ENCODE measurements at regions not wholly inside any gene's neighbourhood (a gene's known extent, or its start where the extent isn't known, plus 50 kb on each side); places are given as distances from the start of the nearest gene placed in this dataset.

DNA sequence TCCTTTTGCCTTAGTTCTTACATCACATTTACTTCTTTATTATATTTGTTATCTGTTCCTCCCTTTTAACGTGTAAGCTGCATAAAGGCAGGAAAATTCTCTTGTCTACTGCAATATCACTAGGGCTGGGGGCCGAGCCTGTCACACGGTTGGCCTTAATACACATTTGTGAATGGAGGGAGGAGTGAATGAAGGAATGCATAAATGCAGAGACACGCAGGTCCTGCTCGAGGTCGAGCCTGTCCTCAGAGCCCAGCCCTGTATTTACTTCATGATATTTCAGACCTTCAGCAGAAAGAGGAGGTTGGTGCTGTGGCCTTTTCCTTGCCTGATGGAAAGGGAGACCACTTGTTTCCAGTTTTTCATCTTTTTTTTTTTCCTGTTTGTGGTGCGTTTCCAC lies 671.3 kb downstream of the PTPRU start:
- H3K4me1 ChIP-seq = no peaks in the 10 kb centered on the region
- H3K36me3 ChIP-seq = no peaks in the 10 kb centered on the region
- no peak overlapping the region for H3K4me3 ChIP-seq
- H3K27me3 ChIP-seq = peaks cover 21% of the 10 kb centered on the region
- no peaks in the 10 kb centered on the region for H3K9me3 ChIP-seq
- no peak for TF ChIP-seq CTCF (IDR thresholded peaks at IDR 0.05)
- 74 to 79% methylated on average over 4 to 7 of the region's 7 CpGs for WGBS, 2 donors (ENCODE audit: low coverage in 1 of 2)
- no peak for ATAC-seq
- no peak overlapping the region for H3K27ac ChIP-seq

- 63 to 90% methylated on average over 2 to 5 of the region's 6 CpGs for WGBS, 2 donors (ENCODE audit: low coverage in 1 of 2)
- no peak for ATAC-seq
- Histone ChIP-seq H3K36me3 (no peaks in the 10 kb centered on the region), H3K27me3 (peaks cover 27% of the 10 kb centered on the region), H3K27ac (no peak overlapping the region), H3K9me3 (no peaks in the 10 kb centered on the region), H3K4me1 (peaks cover 0 to under 1% (median 0%) of the 10 kb centered on the region in 3 donors), H3K4me3 (no peak overlapping the region)
- no peak for TF ChIP-seq CTCF (IDR thresholded peaks at IDR 0.05)
- no peak for TF ChIP-seq POLR2AphosphoS5 (IDR thresholded peaks at IDR 0.05)
- TF ChIP-seq POLR2A (IDR thresholded peaks at IDR 0.05) = no peak
- TF ChIP-seq EP300 (IDR thresholded peaks at IDR 0.05) = no peak
These were observed 670.6 kb downstream of the PTPRU start for GRCh38 chr1:29906927-29907326.

DNA sequence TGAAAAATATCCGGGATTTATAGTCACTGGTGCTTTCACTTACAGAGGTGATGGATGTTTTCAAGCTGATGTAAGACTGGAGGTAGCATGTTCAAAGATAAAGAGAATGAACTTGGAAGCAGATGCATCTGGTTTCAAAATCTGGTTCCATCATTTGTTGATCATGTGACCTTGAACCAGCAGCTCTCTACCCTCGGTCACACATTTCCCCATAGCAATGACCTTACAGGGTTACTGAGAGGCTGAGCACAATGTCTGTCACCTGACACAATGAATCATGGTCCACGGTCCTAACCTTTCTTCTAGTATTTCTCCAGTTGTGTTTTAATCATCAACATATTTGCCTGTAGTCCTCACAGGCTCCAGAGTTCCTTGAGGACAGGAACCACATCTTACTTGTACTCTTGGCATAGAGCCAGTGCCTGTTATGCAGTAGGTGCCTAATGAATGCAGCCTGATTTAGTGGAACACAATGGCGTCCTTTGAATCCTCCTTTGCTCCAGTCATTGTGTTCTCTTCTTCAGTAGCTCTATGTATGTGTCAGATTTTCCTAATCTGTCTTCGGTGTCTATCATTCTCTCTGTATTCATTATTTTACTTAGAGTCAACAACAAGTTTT lies 667.3 kb downstream of the PTPRU start:
- Histone ChIP-seq H3K36me3 (no peaks in the 10 kb centered on the region), H3K27me3 (peaks cover 39% of the 10 kb centered on the region), H3K27ac (no peak overlapping the region), H3K4me3 (no peak overlapping the region), H3K9me3 (no peaks in the 10 kb centered on the region), H3K4me1 (peaks cover 0 to 7% (median 6%) of the 10 kb centered on the region in 3 donors)
- TF ChIP-seq CTCF (IDR thresholded peaks at IDR 0.05) (no peak), POLR2A (IDR thresholded peaks at IDR 0.05) (no peak), EP300 (IDR thresholded peaks at IDR 0.05) (no peak), POLR2AphosphoS5 (IDR thresholded peaks at IDR 0.05) (no peak)
- no peak for ATAC-seq
- 57 to 70% methylated on average over 5 of the region's 5 CpGs for WGBS, 2 donors (ENCODE audit: low coverage in 1 of 2)

- no peak overlapping the region for H3K27ac ChIP-seq
- H3K36me3 ChIP-seq = no peaks in the 10 kb centered on the region
- H3K9me3 ChIP-seq = no peaks in the 10 kb centered on the region
- peaks cover 0 to 7% (median 6%) of the 10 kb centered on the region in 3 donors for H3K4me1 ChIP-seq
- H3K27me3 ChIP-seq = peaks cover 53% of the 10 kb centered on the region
- TF ChIP-seq EP300 (IDR thresholded peaks at IDR 0.05) = no peak
- TF ChIP-seq CTCF (IDR thresholded peaks at IDR 0.05) = no peak
- no peak for TF ChIP-seq POLR2AphosphoS5 (IDR thresholded peaks at IDR 0.05)
- no peak for TF ChIP-seq POLR2A (IDR thresholded peaks at IDR 0.05)
- WGBS, 2 donors (ENCODE audit: low coverage in 1 of 2) = 13 to 22% methylated on average over 7 to 11 of the region's 12 CpGs
- no peak overlapping the region for H3K4me3 ChIP-seq
- no peak for ATAC-seq
These were observed 665.5 kb downstream of the PTPRU start for GRCh38 chr1:29901624-29902325.

DNA sequence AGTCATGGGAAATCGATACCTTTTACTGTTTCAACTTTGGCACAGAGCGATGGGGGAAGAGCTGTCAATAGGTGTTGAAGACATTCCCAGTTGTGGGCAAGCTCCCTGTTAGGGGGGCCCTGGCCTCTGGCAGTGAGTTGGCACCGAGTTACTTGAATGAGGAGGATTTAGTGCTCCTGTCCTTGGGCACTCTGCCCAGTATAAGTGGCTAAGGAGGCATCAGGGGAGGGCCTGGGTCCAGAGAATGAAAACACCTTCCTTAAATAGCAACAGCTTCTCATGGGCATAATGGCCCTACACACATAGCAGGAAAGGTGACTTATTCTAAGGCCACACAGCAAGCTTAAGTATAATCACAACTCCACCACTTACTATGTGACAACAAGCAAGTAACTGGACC lies 664.4 kb downstream of the PTPRU start:
- ATAC-seq = no peak
- TF ChIP-seq POLR2AphosphoS5 (IDR thresholded peaks at IDR 0.05) = no peak
- no peak for TF ChIP-seq POLR2A (IDR thresholded peaks at IDR 0.05)
- no peak for TF ChIP-seq CTCF (IDR thresholded peaks at IDR 0.05)
- TF ChIP-seq EP300 (IDR thresholded peaks at IDR 0.05) = no peak
- Histone ChIP-seq H3K27ac (no peak overlapping the region), H3K27me3 (peaks cover 63% of the 10 kb centered on the region), H3K36me3 (no peaks in the 10 kb centered on the region), H3K4me3 (no peak overlapping the region), H3K9me3 (no peaks in the 10 kb centered on the region), H3K4me1 (peaks cover 0 to 7% (median 6%) of the 10 kb centered on the region in 3 donors)
- WGBS, 2 donors (ENCODE audit: low coverage in 1 of 2) = 100% methylated on average over 1 of the region's 3 CpGs; no CpG with 5 or more reads in 1 of the 2 donors
